ENCODE measurements at regions not wholly inside any gene's neighbourhood (a gene's known extent, or its start where the extent isn't known, plus 50 kb on each side); places are given as distances from the start of the nearest gene placed in this dataset.
"Not testable (repeated sequence)": the region's sequence is repeated elsewhere in the genome, so short reads cannot be mapped to it uniquely, and the experiment has no call there.

GRCh38 chr4:31787701-31788100 lies 1067.5 kb downstream of the PCDH7 start:
- no peaks in the 10 kb centered on the region for H3K27me3 ChIP-seq (ENCODE audit: control insufficient read depth, insufficient read depth, low read length)
- H3K9me3 ChIP-seq (ENCODE audit: control insufficient read depth in 2 of 3, insufficient read depth in 1 of 3, low read length in 3 of 3), result no peaks in the 10 kb centered on the region
- TF ChIP-seq CTCF (IDR thresholded peaks at IDR 0.05; ENCODE audit: borderline replicate concordance, extremely low read depth, insufficient read depth), result no peak
- no peak overlapping the region for H3K27ac ChIP-seq (ENCODE audit: low read depth in 2 of 2, low read length in 2 of 2)
- FAIRE-seq (no peak), DNase-seq (no peak)
- intact Hi-C loops (cut with DNase I), result no loop called here
- no peak overlapping the region for H3K9ac ChIP-seq (ENCODE audit: low read length in 3 of 3)
- H3K4me1 ChIP-seq (ENCODE audit: control insufficient read depth in 2 of 3, insufficient read depth in 2 of 3, low read depth in 1 of 3, low read length in 3 of 3), result no peaks in the 10 kb centered on the region
- H3K4me3 ChIP-seq (ENCODE audit: low read length in 3 of 3), result no peak overlapping the region
- no peaks in the 10 kb centered on the region for H3K36me3 ChIP-seq (ENCODE audit: control insufficient read depth in 2 of 3, insufficient read depth in 3 of 3, low read length in 3 of 3)

GRCh38 chr4:31788676-31789075 lies 1068.5 kb downstream of the PCDH7 start:
- Histone ChIP-seq H3K4me3 (ENCODE audit: low read length in 3 of 3) (no peak overlapping the region), H3K9me3 (ENCODE audit: control insufficient read depth in 2 of 3, insufficient read depth in 1 of 3, low read length in 3 of 3) (no peaks in the 10 kb centered on the region), H3K4me1 (ENCODE audit: control insufficient read depth in 2 of 3, insufficient read depth in 2 of 3, low read depth in 1 of 3, low read length in 3 of 3) (no peaks in the 10 kb centered on the region), H3K36me3 (ENCODE audit: control insufficient read depth in 2 of 3, insufficient read depth in 3 of 3, low read length in 3 of 3) (no peaks in the 10 kb centered on the region), H3K27ac (ENCODE audit: low read depth in 2 of 2, low read length in 2 of 2) (no peak overlapping the region), H3K27me3 (ENCODE audit: control insufficient read depth, insufficient read depth, low read length) (no peaks in the 10 kb centered on the region), H3K9ac (ENCODE audit: low read length in 3 of 3) (no peak overlapping the region)
- intact Hi-C loops (cut with DNase I), result no loop called here
- no peak for FAIRE-seq
- no peak for DNase-seq
- no peak for TF ChIP-seq CTCF (IDR thresholded peaks at IDR 0.05; ENCODE audit: borderline replicate concordance, extremely low read depth, insufficient read depth)

GRCh38 chr4:31791666-31792065 lies 1071.5 kb downstream of the PCDH7 start:
- H3K9ac ChIP-seq (ENCODE audit: low read length in 3 of 3), result no peak overlapping the region
- H3K4me1 ChIP-seq (ENCODE audit: control insufficient read depth in 2 of 3, insufficient read depth in 2 of 3, low read depth in 1 of 3, low read length in 3 of 3), result no peaks in the 10 kb centered on the region
- no peaks in the 10 kb centered on the region for H3K9me3 ChIP-seq (ENCODE audit: control insufficient read depth in 2 of 3, insufficient read depth in 1 of 3, low read length in 3 of 3)
- no peak overlapping the region for H3K4me3 ChIP-seq (ENCODE audit: low read length in 3 of 3)
- no peaks in the 10 kb centered on the region for H3K36me3 ChIP-seq (ENCODE audit: control insufficient read depth in 2 of 3, insufficient read depth in 3 of 3, low read length in 3 of 3)
- H3K27me3 ChIP-seq (ENCODE audit: control insufficient read depth, insufficient read depth, low read length), result no peaks in the 10 kb centered on the region
- no peak for TF ChIP-seq CTCF (IDR thresholded peaks at IDR 0.05; ENCODE audit: borderline replicate concordance, extremely low read depth, insufficient read depth)
- no peak for FAIRE-seq
- no peak for DNase-seq
- intact Hi-C loops (cut with DNase I), result no loop called here
- no peak overlapping the region for H3K27ac ChIP-seq (ENCODE audit: low read depth in 2 of 2, low read length in 2 of 2)

- no peaks in the 10 kb centered on the region for H3K27me3 ChIP-seq (ENCODE audit: control insufficient read depth, insufficient read depth, low read length)
These were observed 1073.7 kb downstream of the PCDH7 start for GRCh38 chr4:31793907-31794306.

GRCh38 chr4:31797052-31797451 lies 1076.9 kb downstream of the PCDH7 start:
- H3K36me3 ChIP-seq (ENCODE audit: control insufficient read depth in 2 of 3, insufficient read depth in 3 of 3, low read length in 3 of 3); H3K4me3 ChIP-seq (ENCODE audit: low read length in 3 of 3); H3K4me1 ChIP-seq (ENCODE audit: control insufficient read depth in 2 of 3, insufficient read depth in 2 of 3, low read depth in 1 of 3, low read length in 3 of 3); FAIRE-seq; H3K9ac ChIP-seq (ENCODE audit: low read length in 3 of 3); H3K9me3 ChIP-seq (ENCODE audit: control insufficient read depth in 2 of 3, insufficient read depth in 1 of 3, low read length in 3 of 3); intact Hi-C loops (cut with DNase I); DNase-seq; H3K27me3 ChIP-seq (ENCODE audit: control insufficient read depth, insufficient read depth, low read length); H3K27ac ChIP-seq (ENCODE audit: low read depth in 2 of 2, low read length in 2 of 2): not testable (repeated sequence)

More at GRCh38 chr4:31793907-31794306, 1073.7 kb downstream of the PCDH7 start:
- FAIRE-seq (no peak), DNase-seq (no peak)
- intact Hi-C loops (cut with DNase I), result no loop called here
- no peak overlapping the region for H3K4me3 ChIP-seq (ENCODE audit: low read length in 3 of 3)
- H3K4me1 ChIP-seq (ENCODE audit: control insufficient read depth in 2 of 3, insufficient read depth in 2 of 3, low read depth in 1 of 3, low read length in 3 of 3), result no peaks in the 10 kb centered on the region
- no peak overlapping the region for H3K27ac ChIP-seq (ENCODE audit: low read depth in 2 of 2, low read length in 2 of 2)
- H3K9ac ChIP-seq (ENCODE audit: low read length in 3 of 3), result no peak overlapping the region
- no peaks in the 10 kb centered on the region for H3K36me3 ChIP-seq (ENCODE audit: control insufficient read depth in 2 of 3, insufficient read depth in 3 of 3, low read length in 3 of 3)
- no peaks in the 10 kb centered on the region for H3K9me3 ChIP-seq (ENCODE audit: control insufficient read depth in 2 of 3, insufficient read depth in 1 of 3, low read length in 3 of 3)
- TF ChIP-seq CTCF (IDR thresholded peaks at IDR 0.05; ENCODE audit: borderline replicate concordance, extremely low read depth, insufficient read depth), result no peak

All from kidney (tissue), 13 donors.